Fibroblast of pulmonary artery (primary cell): ENCODE measurements at regions not wholly inside any gene's neighbourhood (a gene's known extent, or its start where the extent isn't known, plus 50 kb on each side); places are given as distances from the start of the nearest gene placed in this dataset.
"Not testable (repeated sequence)": the region's sequence is repeated elsewhere in the genome, so short reads cannot be mapped to it uniquely, and the experiment has no call there.

Source experiments
- DNase-seq: peaks from one replicate; pipeline ENCODE4 v3.0.0-alpha.2; 2010; ENCODE audit warnings: low read depth
- H3K4me3 ChIP-seq: replicated peaks from 2 replicates; pipeline ENCODE4 v1.5.1; 2011; ENCODE audit warnings: low read depth, mild to moderate bottlenecking, control low read depth, low read length, moderate library complexity
- CTCF ChIP-seq: IDR thresholded peaks from 2 replicates; pipeline ENCODE4 v1.5.1; 2011; ENCODE audit warnings: mild to moderate bottlenecking, control low read depth, low read length, inconsistent platforms; ENCODE audit errors: missing control alignments

- H3K4me3 ChIP-seq: no peak overlapping the region
- no peak for TF ChIP-seq CTCF
- DNase-seq: no peak
These were observed 69.1 kb upstream of the WASF3 start for GRCh38 chr13:26488236-26489003.

- not testable (repeated sequence) for H3K4me3 ChIP-seq, DNase-seq
These were observed 65.2 kb upstream of the WASF3 start for GRCh38 chr13:26492301-26492700.

GRCh38 chr13:26494571-26495195 lies 62.8 kb upstream of the WASF3 start:
- H3K4me3 ChIP-seq: no peak overlapping the region
- DNase-seq: no peak
- TF ChIP-seq CTCF: no peak

GRCh38 chr13:26495750-26496149 lies 61.7 kb upstream of the WASF3 start:
- DNase-seq: no peak
- H3K4me3 ChIP-seq: no peak overlapping the region
- no peak for TF ChIP-seq CTCF

- H3K4me3 ChIP-seq: no peak overlapping the region
- peak; percentile 69 for DNase-seq
- no peak for TF ChIP-seq CTCF
These were observed 59.4 kb upstream of the WASF3 start for GRCh38 chr13:26497968-26498511.

GRCh38 chr13:26498656-26499601 lies 58.6 kb upstream of the WASF3 start:
- H3K4me3 ChIP-seq: no peak overlapping the region
- no peak for TF ChIP-seq CTCF
- DNase-seq: peak; percentile 14
